Activated naive CD4-positive, alpha-beta T cell treated with anti-CD3 and anti-CD28 coated beads for 36 hours (primary cell): ENCODE measurements at regions not wholly inside any gene's neighbourhood (a gene's known extent, or its start where the extent isn't known, plus 50 kb on each side); places are given as distances from the start of the nearest gene placed in this dataset.
"Not testable (repeated sequence)": the region's sequence is repeated elsewhere in the genome, so short reads cannot be mapped to it uniquely, and the experiment has no call there.

Source experiments
- CTCF ChIA-PET: fragments of 350-600 bp; sonication (Branson Sonifier 250); formaldehyde crosslinking; loops from one replicate; lab custom pipeline; 2021; ENCODE audit warnings: antibody characterized with exemption; lab: Charles Lee
- DNase-seq: peaks from one replicate; pipeline ENCODE4 v3.0.0-alpha.2; 2020
- H3K27ac Mint-ChIP-seq: one replicate; pipeline ENCODE4 v1.8.0; 2021; ENCODE audit warnings: mild to moderate bottlenecking, mixed read lengths
- H3K27me3 Mint-ChIP-seq: one replicate; pipeline ENCODE4 v1.8.0; 2021; ENCODE audit warnings: low read depth, mixed read lengths
- H3K36me3 Mint-ChIP-seq: one replicate; pipeline ENCODE4 v1.8.0; 2021; ENCODE audit warnings: low read depth, mixed read lengths
- H3K4me1 Mint-ChIP-seq: one replicate; pipeline ENCODE4 v1.8.0; 2021; ENCODE audit warnings: low read depth, mixed read lengths
- H3K4me3 Mint-ChIP-seq: one replicate; pipeline ENCODE4 v1.8.0; 2021; ENCODE audit warnings: mild to moderate bottlenecking, moderate library complexity, mixed read lengths
- H3K9me3 Mint-ChIP-seq: one replicate; pipeline ENCODE4 v1.8.0; 2021; ENCODE audit warnings: mixed read lengths
- intact Hi-C: fragments of 100-400 bp; cut with micrococcal nuclease; formaldehyde crosslinking; loops from one replicate; pipeline ENCODE4 v1.15.1; 2023

DNA sequence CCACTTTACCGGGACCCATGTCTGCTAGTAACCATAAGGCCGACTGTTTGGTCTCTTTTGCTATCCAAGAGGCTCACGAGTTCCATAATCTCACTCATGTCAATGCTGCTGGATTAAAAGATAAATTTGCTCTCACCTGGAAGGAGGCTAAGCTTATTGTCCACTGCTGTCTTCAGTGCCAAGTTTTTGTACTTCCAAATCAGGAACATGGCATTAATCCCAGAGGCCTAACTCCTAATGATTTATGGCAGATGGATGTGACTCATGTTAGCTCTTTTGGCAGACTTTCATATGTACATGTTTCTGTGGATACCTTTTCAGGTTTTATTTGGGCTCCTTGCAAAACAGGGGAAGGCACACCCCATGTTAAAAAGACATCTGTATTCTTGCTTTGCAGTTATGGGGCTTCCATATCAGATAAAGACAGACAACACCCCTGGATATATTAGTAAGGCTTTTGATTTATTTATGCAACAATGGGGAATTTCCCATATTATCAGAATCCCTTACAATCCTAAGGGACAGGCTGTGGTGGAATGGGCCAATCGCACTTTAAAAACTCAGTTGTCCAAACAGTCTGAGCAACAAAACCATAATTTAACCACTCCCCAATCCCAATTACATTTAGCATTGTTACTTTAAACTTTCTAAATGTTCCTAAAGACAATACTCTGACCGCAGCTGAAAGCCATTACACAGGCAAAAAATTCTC lies 162.7 kb downstream of the IER5 start:
- no peak overlapping the region for H3K27ac Mint-ChIP-seq
- no peak overlapping the region for H3K4me3 Mint-ChIP-seq
- DNase-seq, result no peak
- no peaks in the 10 kb centered on the region for H3K27me3 Mint-ChIP-seq
- H3K4me1 Mint-ChIP-seq, result no peaks in the 10 kb centered on the region
- H3K36me3 Mint-ChIP-seq, result no peaks in the 10 kb centered on the region
- CTCF ChIA-PET, result no interaction called here
- intact Hi-C loops, result no loop called here
- peaks cover 25% of the 10 kb centered on the region for H3K9me3 Mint-ChIP-seq

DNA sequence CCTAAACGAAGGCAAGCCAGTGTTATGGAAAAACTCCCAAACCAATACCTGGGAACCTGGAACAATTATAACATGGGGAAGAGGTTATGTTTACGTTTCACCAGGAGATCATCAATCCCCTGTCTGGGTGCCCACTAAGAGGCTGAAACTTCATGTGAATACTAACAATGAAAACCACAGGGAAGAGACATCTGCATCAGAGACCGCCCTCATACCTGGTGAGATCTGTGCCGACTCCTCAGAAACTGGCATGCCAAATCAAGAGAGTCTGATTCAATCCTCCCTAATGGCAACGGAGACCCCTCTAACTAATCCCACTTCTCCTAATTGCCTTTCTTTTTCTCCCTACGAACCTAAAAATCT lies 163.2 kb downstream of the IER5 start:
- CTCF ChIA-PET, result no interaction called here
- Mint-ChIP-seq H3K27ac (no peak overlapping the region), H3K27me3 (no peaks in the 10 kb centered on the region), H3K4me3 (no peak overlapping the region), H3K36me3 (no peaks in the 10 kb centered on the region), H3K4me1 (no peaks in the 10 kb centered on the region), H3K9me3 (peaks cover 22% of the 10 kb centered on the region)
- intact Hi-C loops, result no loop called here
- DNase-seq, result no peak

DNA sequence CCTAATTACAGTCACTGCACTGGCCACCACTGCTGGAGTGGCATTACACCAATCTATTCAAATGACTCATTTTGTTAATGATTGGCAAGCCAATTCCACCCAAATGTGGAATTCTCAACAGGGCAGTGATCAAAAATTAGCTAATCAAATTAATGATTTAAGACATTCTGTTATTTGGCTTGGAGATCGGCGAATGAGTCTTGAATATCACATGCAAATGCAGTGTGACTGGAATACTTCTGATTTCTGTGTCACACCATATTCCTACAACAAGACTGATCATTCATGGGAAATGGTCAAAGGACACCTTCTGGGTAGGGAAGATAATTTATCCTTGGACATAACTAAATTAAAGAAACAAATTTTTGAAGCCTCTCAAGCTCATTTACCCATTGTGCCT lies 165.1 kb downstream of the IER5 start:
- intact Hi-C loops, CTCF ChIA-PET, H3K36me3 Mint-ChIP-seq, H3K4me3 Mint-ChIP-seq, H3K27ac Mint-ChIP-seq, DNase-seq, H3K27me3 Mint-ChIP-seq, H3K4me1 Mint-ChIP-seq: not testable (repeated sequence)
- H3K9me3 Mint-ChIP-seq, result peaks cover 12% of the 10 kb centered on the region

DNA sequence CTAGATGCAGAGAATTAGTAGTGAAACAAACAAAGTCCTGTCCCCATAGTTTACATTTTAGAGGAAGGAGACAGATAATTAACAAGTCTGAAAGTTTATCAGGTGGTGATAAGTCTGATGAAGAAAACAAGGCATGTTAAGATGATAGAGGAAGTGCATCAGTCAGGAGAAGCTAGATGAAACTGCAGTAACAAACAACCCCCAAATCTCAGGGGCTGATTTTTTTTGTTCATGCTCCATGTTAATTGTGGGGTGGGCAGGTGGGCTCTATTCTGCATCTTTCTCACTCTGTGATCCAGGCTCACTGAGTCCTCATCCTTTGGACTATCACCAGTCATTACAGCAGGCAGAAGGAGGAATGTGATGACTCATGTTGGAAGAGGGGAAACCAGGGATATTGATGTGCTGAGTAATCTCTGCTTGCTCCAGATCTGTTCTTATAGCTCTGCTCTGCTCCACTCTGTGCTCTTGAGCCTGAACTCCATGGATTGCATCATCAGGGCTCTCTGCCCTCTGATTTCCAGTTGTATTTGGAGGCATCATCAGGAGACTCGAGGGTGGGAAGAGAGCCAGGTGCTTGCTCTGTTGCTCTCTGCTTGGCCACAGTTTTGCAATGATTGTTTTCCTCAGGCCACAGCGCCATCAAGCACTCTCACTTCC lies 166.9 kb downstream of the IER5 start:
- DNase-seq, result no peak
- intact Hi-C loops, result no loop called here
- H3K9me3 Mint-ChIP-seq, result peaks cover 12% of the 10 kb centered on the region
- CTCF ChIA-PET, result no interaction called here
- H3K36me3 Mint-ChIP-seq, result no peaks in the 10 kb centered on the region
- no peak overlapping the region for H3K27ac Mint-ChIP-seq
- H3K4me1 Mint-ChIP-seq, result no peaks in the 10 kb centered on the region
- no peaks in the 10 kb centered on the region for H3K27me3 Mint-ChIP-seq
- H3K4me3 Mint-ChIP-seq, result no peak overlapping the region

DNA sequence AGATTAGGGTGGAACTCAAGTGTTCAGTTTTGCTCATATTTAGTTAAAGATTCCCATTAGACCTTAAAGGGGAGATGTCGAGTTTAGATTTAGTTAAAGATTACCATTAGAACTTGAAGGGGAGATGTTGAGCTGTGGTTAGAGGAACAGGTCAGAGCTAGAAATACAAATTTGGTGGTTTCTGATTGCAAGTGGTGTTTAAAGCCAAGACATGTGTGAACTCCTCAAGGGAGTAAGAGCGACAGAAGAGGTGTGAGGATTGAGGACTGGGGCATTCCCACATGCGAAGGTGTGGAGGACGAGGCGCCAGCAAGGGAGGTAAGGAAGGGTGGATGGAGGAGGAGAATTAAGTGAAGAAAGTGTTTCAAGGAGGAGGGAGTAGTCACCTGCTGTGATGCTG lies 168.6 kb downstream of the IER5 start:
- Mint-ChIP-seq H3K27ac (no peak overlapping the region), H3K4me1 (no peaks in the 10 kb centered on the region), H3K36me3 (no peaks in the 10 kb centered on the region), H3K27me3 (no peaks in the 10 kb centered on the region), H3K4me3 (no peak overlapping the region), H3K9me3 (peaks cover 12% of the 10 kb centered on the region)
- DNase-seq, result no peak
- CTCF ChIA-PET, result no interaction called here
- intact Hi-C loops, result no loop called here

DNA sequence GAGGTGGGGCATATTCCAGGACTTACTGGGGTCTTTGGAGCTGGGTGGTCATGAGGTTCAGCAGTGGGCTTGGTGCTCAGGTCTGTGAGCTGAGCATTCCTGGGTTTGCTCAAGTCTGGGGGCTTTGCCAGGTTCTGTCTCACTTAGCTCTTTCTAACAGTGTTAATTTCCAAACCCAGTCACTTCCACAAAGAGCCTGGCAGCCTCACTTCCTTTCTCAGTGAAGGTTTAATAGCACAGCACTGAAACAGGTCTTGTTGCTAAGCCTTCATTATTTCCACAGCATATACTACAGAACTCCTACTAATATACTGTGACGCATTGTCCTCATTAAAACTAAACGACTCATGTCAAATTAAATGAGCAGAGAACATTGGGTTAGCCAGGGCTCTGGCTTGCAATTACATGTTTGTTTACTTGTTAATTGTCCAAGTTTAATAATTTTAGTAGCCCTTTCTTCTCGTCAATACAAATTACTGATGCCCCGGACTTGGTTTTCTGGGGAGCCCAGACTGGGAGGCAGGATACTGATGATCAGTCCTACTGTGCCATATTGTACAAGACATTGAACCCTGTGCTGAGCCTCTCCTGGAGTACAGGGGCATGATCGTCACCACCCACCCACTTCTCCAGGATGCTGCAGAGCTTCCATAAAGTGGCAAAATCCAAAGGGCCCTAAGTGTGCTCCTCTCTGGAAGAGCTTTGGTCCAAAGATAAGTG lies 170.7 kb downstream of the IER5 start:
- Mint-ChIP-seq H3K36me3 (no peaks in the 10 kb centered on the region), H3K27me3 (no peaks in the 10 kb centered on the region), H3K9me3 (peaks cover 12% of the 10 kb centered on the region), H3K4me1 (no peaks in the 10 kb centered on the region), H3K4me3 (no peak overlapping the region), H3K27ac (no peak overlapping the region)
- CTCF ChIA-PET, result interaction anchor here (1.0 kb wide), 1 partner anchor 9 kb away, joined by 4 read pairs; no protein-coding TSS in a partner anchor
- no peak for DNase-seq
- intact Hi-C loops, result no loop called here

DNA sequence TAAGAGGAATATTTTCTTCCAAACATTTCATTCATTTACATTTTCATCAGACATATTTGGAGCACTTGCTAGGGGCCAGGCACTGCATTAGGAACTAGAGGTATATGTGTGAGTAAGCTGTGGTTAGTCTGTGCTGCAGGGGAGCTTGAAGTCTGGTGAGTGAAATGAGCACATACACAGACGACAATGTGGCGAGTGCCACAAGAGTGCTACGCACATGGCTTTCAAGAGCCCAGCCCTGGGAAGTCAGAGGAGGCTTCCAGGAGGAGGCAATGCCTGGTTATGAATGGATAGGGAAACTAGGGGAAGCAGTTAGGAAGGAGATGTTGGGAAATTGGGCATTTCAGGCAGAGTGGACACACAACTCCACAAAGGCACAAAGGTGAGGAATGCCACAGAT lies 171.8 kb downstream of the IER5 start:
- peaks cover 5% of the 10 kb centered on the region for H3K9me3 Mint-ChIP-seq
- H3K27me3 Mint-ChIP-seq, result no peaks in the 10 kb centered on the region
- no peaks in the 10 kb centered on the region for H3K4me1 Mint-ChIP-seq
- H3K27ac Mint-ChIP-seq, result no peak overlapping the region
- CTCF ChIA-PET, result interaction anchor here (1.0 kb wide), 1 partner anchor 8 kb away, joined by 4 read pairs; no protein-coding TSS in a partner anchor
- no peak overlapping the region for H3K4me3 Mint-ChIP-seq
- no peaks in the 10 kb centered on the region for H3K36me3 Mint-ChIP-seq
- intact Hi-C loops, result no loop called here
- no peak for DNase-seq

DNA sequence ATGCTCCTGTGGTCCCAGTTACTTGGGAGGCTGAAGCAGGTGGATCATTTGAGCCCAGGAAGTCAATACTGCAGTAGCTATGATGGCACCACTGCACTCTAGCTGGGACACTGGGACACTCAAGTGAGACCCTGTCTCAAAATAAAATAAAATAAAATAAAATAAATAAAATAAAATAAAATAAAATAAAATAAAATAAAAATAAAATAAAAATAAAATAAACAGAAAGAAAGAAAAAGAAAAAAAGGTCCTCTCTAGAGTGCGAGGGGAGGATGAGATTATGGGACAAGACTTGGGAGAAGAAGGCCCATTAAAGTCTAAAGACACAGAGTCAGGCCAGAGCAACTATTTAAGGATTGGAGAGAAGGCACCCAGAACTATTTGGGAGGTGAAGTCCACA lies 172.5 kb downstream of the IER5 start:
- intact Hi-C loops, result no loop called here
- no peak for DNase-seq
- Mint-ChIP-seq H3K27me3 (no peaks in the 10 kb centered on the region), H3K4me1 (no peaks in the 10 kb centered on the region), H3K36me3 (no peaks in the 10 kb centered on the region), H3K27ac (no peak overlapping the region), H3K4me3 (no peak overlapping the region), H3K9me3 (no peaks in the 10 kb centered on the region)
- CTCF ChIA-PET, result no interaction called here

DNA sequence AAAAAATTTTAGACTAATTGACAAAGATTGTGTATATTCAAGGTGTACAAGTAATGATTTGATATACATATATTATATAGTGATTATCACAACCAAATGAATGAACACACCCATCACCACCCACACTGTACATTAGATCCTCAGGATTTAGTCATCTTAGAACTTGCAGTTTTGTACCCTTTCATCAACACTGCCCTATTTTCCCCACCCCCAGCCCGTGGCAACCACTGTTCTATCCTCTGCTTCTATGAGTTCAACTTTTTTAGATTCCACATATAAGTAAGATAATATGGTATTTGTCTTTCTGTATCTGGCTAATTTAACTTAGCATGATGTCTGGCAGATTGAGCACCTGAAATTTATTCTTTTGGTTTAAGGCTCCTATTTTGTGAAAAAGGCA lies 173.6 kb downstream of the IER5 start:
- intact Hi-C loops, result no loop called here
- CTCF ChIA-PET, result no interaction called here
- H3K4me3 Mint-ChIP-seq, result no peak overlapping the region
- no peaks in the 10 kb centered on the region for H3K4me1 Mint-ChIP-seq
- no peak for DNase-seq
- no peaks in the 10 kb centered on the region for H3K36me3 Mint-ChIP-seq
- H3K9me3 Mint-ChIP-seq, result peaks cover 4% of the 10 kb centered on the region
- H3K27me3 Mint-ChIP-seq, result no peaks in the 10 kb centered on the region
- no peak overlapping the region for H3K27ac Mint-ChIP-seq

DNA sequence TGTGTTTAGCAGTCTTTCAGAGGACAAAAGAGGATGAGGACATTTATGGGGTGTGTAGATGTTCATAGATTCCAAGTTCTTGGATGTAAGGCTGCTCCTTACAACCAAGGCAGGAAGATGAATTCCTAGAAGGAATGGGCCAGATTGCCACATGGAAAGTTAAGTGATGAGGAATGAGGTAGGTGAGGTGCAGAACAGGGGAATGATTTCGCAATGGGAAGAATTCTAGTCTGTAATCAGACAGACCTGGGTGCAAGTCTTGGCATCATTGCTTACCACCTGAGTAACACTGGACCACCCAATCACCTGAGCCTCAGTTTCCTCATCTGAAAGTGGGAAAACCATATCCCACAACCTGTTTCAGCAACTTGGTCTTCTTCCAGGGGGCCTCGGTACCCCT lies 174.9 kb downstream of the IER5 start:
- no peaks in the 10 kb centered on the region for H3K36me3 Mint-ChIP-seq
- no peak overlapping the region for H3K4me3 Mint-ChIP-seq
- DNase-seq, result no peak
- no peaks in the 10 kb centered on the region for H3K27me3 Mint-ChIP-seq
- H3K9me3 Mint-ChIP-seq, result peaks cover 8% of the 10 kb centered on the region
- no peak overlapping the region for H3K27ac Mint-ChIP-seq
- CTCF ChIA-PET, result no interaction called here
- intact Hi-C loops, result no loop called here
- H3K4me1 Mint-ChIP-seq, result no peaks in the 10 kb centered on the region

DNA sequence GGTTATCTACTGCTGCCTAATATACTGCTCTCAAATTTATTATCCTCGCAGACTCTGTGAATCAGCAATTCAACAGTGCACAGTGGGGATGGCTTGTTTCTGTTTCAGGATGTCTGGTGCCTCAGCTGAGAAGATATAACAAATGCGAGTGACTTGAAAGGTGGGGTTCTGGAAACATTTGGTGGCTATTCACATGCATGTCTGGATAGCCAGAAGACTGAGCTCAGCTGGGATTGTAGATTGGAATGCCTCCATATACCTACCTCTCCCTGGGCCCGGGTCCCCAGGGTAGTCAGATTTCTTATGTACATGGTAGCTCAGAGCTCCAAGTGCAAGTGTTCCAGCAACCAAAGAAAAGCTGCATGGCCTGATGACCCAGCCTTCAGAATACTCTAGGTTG lies 176.3 kb downstream of the IER5 start:
- intact Hi-C loops, result no loop called here
- no peaks in the 10 kb centered on the region for H3K4me1 Mint-ChIP-seq
- peaks cover 8% of the 10 kb centered on the region for H3K9me3 Mint-ChIP-seq
- CTCF ChIA-PET, result no interaction called here
- H3K36me3 Mint-ChIP-seq, result no peaks in the 10 kb centered on the region
- H3K27me3 Mint-ChIP-seq, result no peaks in the 10 kb centered on the region
- no peak overlapping the region for H3K27ac Mint-ChIP-seq
- no peak overlapping the region for H3K4me3 Mint-ChIP-seq
- DNase-seq, result no peak

DNA sequence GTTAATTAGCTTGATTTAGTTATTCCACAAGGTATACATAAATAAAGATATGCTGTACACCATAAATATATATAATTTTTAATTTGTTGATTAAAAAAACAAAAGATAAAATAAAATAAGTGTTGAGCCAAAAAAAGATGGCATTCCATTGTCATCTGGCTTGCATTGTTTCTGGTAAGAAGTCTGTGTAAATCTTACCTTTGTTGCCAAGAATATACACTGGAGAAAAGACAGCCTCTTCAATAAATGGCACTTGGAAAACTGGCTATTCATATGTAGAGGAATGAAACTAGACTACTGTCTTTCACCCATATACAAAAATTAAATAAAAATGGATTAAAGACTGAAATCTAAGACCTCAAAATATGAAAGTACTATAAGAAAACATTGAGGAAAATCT lies 196.5 kb downstream of the IER5 start:
- CTCF ChIA-PET, result no interaction called here
- peaks cover 3% of the 10 kb centered on the region for H3K36me3 Mint-ChIP-seq
- H3K27ac Mint-ChIP-seq, result no peak overlapping the region
- intact Hi-C loops, result no loop called here
- peaks cover 33% of the 10 kb centered on the region for H3K9me3 Mint-ChIP-seq
- H3K4me3 Mint-ChIP-seq, result no peak overlapping the region
- DNase-seq, result no peak
- peaks cover 2% of the 10 kb centered on the region for H3K27me3 Mint-ChIP-seq
- H3K4me1 Mint-ChIP-seq, result no peaks in the 10 kb centered on the region

DNA sequence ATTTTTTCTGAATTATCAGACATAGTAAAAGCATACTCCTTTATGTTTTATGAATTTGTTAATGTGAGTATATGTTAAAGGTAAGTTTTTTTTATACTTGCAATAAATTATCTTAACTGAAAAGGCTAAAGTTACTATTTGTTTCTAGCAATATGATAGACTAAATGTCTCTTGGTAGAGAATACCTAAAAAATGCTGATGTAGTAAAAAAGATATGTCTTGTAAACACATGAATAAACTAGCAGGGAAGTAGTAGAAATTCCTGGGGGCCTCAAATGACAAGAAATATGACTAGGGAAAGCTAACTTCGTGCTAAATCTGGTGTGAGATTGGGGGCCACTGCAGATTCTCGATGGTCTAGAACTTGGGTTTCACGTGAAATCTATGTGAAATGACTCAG lies 188.1 kb upstream of the CACNA1E start:
- H3K27me3 Mint-ChIP-seq, result no peaks in the 10 kb centered on the region
- intact Hi-C loops, result no loop called here
- H3K36me3 Mint-ChIP-seq, result no peaks in the 10 kb centered on the region
- no peaks in the 10 kb centered on the region for H3K9me3 Mint-ChIP-seq
- H3K27ac Mint-ChIP-seq, result no peak overlapping the region
- H3K4me1 Mint-ChIP-seq, result no peaks in the 10 kb centered on the region
- no peak for DNase-seq
- CTCF ChIA-PET, result no interaction called here
- no peak overlapping the region for H3K4me3 Mint-ChIP-seq
